ENCODE measurements at regions not wholly inside any gene's neighbourhood (a gene's known extent, or its start where the extent isn't known, plus 50 kb on each side); places are given as distances from the start of the nearest gene placed in this dataset.
A peak's percentile ranks its signal among the peaks of the same experiment; 100 is the strongest.

- 45% methylated on average over 8 of the region's 13 CpGs for WGBS (ENCODE audit: missing lambda C conversion rate)
- FAIRE-seq (no peak), ATAC-seq (no peak), DNase-seq (ENCODE audit: low read depth in 1 of 2, low spot score in 1 of 2) (no peak)
- no peak overlapping the region for H3K4me3 ChIP-seq
- 0 out of 2 replicates have a peak, but pooled peaks have one; percentile 68 for TF ChIP-seq HOXB13 (CRISPR knock-in tag; IDR thresholded peaks at IDR 0.05; ENCODE audit: low read depth)
- no peak for TF ChIP-seq MYC (IDR thresholded peaks at IDR 0.05; ENCODE audit: borderline replicate concordance, low read length)
- CTCF ChIA-PET = interaction anchor here (0.6 to 39.5 kb wide), 10 partner anchors 3 to 175 kb away, joined by 3 to 716 read pairs (median 44); partner anchors contain the start of gene IRF2BPL
- peak overlapping the region; percentile 96 to 99 for H3K27ac ChIP-seq
- no peaks in the 10 kb centered on the region for H3K9me3 ChIP-seq
- peak overlapping the region; percentile 80 for H3K4me2 ChIP-seq
- H3K4me1 ChIP-seq = peaks cover 81% of the 10 kb centered on the region
- POLR2A ChIA-PET = interaction anchor here (0.6 to 5.1 kb wide), 10 partner anchors 16 to 120 kb away, joined by 3 to 78 read pairs (median 16); partner anchors contain the start of gene IRF2BPL
Measured at GRCh38 chr14:76920331-76921087, 94.3 kb downstream of the LRRC74A start.

GRCh38 chr14:76919431-76920330 lies 93.5 kb downstream of the LRRC74A start:
- peak; percentile 25 to 39; a peak in 5 of 6 replicates for ATAC-seq
- Histone ChIP-seq H3K9me3 (no peaks in the 10 kb centered on the region), H3K27ac (peak overlapping the region; percentile 96 to 99), H3K4me2 (peak overlapping the region; percentile 80), H3K4me3 (no peak overlapping the region), H3K4me1 (peaks cover 82% of the 10 kb centered on the region)
- TF ChIP-seq SMC3 (IDR thresholded peaks at IDR 0.05) (peak; percentile 28; the same call in 1 of the 3 replicates), E2F6 (IDR thresholded peaks at IDR 0.05; ENCODE audit: borderline replicate concordance, low read depth) (no peak), RAD21 (conservative IDR thresholded peaks at IDR 0.05 in 1 of 2, IDR thresholded peaks at IDR 0.05 in 1 of 2) (peak in 1 of 2 experiments; percentile 23; a peak in 1 of 5 replicates), POLR2A (IDR thresholded peaks at IDR 0.05; ENCODE audit: low read length) (peak; percentile 32), JUN (IDR thresholded peaks at IDR 0.05) (peak in 1 of 2 experiments; percentile 40; a peak in 3 of 5 replicates)
- FAIRE-seq = peak; percentile 46
- 9% methylated on average over 21 of the region's 21 CpGs for WGBS (ENCODE audit: missing lambda C conversion rate)
- ChIA-PET POLR2A (interaction anchor here (0.6 to 5.1 kb wide), 15 partner anchors 15 to 151 kb away, joined by 3 to 78 read pairs (median 6); partner anchors contain the start of gene IRF2BPL), CTCF (interaction anchor here (0.6 to 23.9 kb wide), 16 partner anchors 9 to 179 kb away, joined by 3 to 716 read pairs (median 4); partner anchors contain the start of gene IRF2BPL)
- peak in 1 of 2 experiments; percentile 84 for DNase-seq (ENCODE audit: low read depth in 1 of 2, low spot score in 1 of 2)

Small RNAs in the stretch of these regions (small RNA-seq; reads per million reads assigned to genes)
- 0 reads per million in 6 experiments for gene RN7SL356P
